Embryonic facial prominence (tissue), 1 donor: ENCODE measurements at regions not wholly inside any gene's neighbourhood (a gene's known extent, or its start where the extent isn't known, plus 50 kb on each side); places are given as distances from the start of the nearest gene placed in this dataset.
"Not testable (repeated sequence)": the region's sequence is repeated elsewhere in the genome, so short reads cannot be mapped to it uniquely, and the experiment has no call there.

Experiments used
- DNase-seq: peaks from one replicate; pipeline ENCODE4 v3.0.0-alpha.2; 2016; ENCODE audit errors: extremely low spot score

DNA sequence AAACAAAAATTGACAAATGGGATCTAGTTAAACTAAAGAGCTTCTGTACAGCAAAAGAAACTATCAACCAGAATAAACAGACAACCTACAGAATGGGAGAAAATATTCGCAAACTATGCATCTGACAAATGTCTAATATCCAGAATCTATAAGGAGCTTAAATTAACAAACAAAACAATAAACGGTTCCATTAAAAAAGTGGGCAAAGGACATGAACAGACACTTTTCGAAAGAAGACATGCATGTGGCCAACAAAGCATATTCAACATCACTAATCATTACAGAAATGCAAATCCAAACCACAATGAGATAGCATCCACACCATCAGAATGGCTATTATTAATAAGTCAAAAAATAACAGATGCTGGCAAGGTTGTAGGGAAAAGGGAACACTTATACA, 50.5 kb upstream of the MED13L start:
- DNase-seq = not testable (repeated sequence)

GRCh38 chr12:116331876-116332275, 54.4 kb upstream of the MED13L start:
- DNase-seq = no peak

DNA sequence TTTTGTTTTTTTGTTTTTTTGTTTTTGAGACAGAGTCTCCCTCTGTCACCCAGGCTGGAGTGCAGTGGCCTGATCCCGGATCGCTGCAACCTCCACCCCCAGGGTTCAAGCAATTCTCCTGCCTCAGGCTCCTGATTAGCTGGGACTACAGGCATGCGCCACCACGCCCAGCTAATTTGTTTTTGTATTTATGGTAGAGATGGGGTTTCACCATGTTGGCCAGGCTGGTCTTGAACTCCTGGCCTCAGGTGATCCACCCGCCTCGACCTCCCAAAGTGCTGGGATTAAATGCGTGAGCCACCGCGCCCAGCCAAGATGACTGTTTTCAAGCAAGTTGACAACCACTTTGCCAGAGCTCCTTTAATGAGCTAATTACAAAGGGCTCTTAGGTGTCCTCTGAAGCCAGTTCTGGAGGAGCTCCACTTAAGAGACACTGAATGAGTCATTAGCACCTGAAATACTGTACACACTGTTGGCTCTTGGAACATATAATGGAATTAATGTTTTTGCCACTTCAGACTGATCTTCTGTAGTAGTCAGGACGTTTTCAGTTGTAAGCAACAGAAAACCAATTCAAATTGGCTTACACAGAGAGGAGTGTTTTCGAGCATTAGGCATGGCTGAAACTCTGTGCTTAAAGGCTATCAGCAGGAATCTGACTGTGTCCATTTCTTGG, 55.4 kb upstream of the MED13L start:
- no peak for DNase-seq

GRCh38 chr12:116333402-116333801, 55.9 kb upstream of the MED13L start:
- DNase-seq = no peak

DNA sequence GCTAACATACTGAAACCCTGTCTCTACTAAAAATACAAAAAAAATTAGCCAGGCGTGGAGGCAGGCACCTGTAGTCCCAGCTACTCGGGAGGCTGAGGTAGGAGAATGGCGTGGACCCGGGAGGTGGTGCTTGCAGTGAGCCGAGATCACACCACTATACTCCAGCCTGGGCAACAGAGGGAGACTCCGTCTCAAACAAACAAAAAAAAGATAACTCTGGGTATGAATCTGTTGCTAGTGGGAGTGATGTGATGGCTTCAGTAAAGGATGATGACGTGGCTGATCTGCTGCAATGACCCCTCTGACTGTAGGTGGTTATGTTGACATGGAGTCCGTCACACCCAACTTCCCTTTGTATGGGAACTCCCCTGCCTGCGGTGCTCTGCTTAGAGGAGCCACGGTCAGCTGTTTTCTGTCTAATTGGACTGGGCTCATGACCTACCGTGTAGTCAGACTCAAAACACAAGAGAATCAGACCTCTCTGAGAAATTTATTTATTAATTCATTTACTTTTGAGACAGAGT, 59.1 kb upstream of the MED13L start:
- no peak for DNase-seq

GRCh38 chr12:116337312-116337711, 59.8 kb upstream of the MED13L start:
- DNase-seq = no peak

DNA sequence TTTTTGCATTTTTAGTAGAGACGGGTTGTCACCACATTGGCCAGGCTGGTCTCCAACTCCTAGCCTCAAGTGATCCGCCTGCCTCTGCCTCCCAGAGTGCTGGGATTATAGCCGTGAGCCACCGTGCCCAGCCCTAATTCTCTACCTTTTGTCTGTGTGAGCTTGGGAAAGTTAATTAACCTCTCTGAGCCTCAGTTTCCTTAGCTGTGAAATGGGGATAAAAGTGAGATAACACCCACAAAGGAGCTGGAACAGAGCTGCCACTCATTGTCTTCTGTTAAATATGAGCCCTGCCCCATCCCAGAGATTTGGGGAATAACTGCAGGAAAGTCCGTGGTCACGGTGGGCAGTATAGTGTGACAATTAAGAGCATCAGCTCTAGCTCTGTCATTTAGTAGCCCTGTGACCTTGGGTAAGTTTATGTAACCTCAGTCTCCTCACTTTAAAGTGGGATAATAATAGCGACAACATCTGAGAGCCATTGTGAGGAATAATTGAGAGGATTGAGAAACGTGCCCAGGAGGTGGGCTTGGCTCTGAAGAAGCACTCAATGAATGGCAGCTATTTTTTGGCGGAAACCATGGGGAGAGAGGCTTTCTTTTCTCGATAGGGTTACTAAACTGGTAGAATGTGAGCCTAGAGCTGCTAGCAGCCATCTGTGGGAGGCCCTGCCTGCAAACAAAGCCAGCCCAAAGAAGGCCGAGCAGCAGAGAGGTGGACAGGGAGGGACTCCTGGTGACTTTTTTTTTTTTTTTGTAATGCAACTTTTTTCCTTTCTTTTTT, 60.8 kb upstream of the MED13L start:
- no peak for DNase-seq

GRCh38 chr12:116339062-116339461, 61.6 kb upstream of the MED13L start:
- no peak for DNase-seq

GRCh38 chr12:116339800-116340371, 62.4 kb upstream of the MED13L start:
- DNase-seq = no peak

GRCh38 chr12:116343331-116343884, 65.9 kb upstream of the MED13L start:
- no peak for DNase-seq

- DNase-seq = no peak
Measured at GRCh38 chr12:116346222-116346621, 68.7 kb upstream of the MED13L start.

GRCh38 chr12:116346741-116347140, 69.2 kb upstream of the MED13L start:
- DNase-seq = no peak

- no peak for DNase-seq
Measured at GRCh38 chr12:116347265-116347664, 69.8 kb upstream of the MED13L start.

DNA sequence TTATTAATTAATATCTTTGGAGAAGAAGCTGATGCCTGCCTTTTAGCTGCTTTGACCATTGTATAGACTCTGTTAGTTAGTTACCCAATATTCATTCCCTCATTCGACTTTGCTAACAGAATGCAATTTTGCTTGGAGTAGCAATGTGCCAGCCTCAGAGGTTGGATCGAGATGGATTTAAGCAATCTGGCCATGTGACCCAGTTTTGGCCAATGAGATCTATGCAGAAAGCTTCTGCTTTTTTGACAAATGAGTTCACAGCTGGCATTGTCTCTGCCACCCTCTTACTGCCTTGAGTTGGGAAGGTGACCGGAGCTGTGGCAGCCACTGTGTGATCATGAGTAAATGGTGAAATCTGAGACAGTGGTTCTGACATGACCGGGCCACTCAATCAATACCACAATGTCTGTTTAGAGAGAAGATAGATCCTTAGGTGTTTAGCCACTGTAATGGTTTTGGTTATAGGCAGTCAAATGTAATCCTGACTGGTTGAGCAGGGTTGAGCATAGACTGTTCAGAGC, 74.9 kb upstream of the MED13L start:
- no peak for DNase-seq

- DNase-seq = no peak
Measured at GRCh38 chr12:116353958-116354357, 76.5 kb upstream of the MED13L start.

GRCh38 chr12:116354534-116354933, 77.0 kb upstream of the MED13L start:
- DNase-seq = no peak

GRCh38 chr12:116354950-116355783, 77.7 kb upstream of the MED13L start:
- no peak for DNase-seq

DNA sequence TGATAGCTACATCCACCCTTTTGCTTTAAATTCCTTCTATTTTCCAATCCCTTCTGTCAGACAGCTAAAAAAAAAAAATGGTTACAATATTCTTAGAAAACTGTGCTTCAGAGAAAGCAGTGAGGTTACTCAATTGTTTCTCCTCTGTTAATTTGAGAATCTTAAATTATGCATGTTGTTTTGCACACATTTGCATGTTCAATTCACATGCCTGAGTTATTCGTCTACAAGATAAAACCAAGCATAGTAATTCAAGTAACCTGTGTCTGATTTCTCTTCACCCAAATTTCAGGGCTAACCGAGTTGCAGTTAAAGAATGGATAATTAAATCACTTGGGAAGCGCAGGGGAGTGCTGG, 81.0 kb upstream of the MED13L start:
- no peak for DNase-seq

GRCh38 chr12:116358893-116359761, 81.6 kb upstream of the MED13L start:
- DNase-seq = peak; percentile 83
